ENCODE measurements at regions not wholly inside any gene's neighbourhood (a gene's known extent, or its start where the extent isn't known, plus 50 kb on each side); places are given as distances from the start of the nearest gene placed in this dataset.

DNA sequence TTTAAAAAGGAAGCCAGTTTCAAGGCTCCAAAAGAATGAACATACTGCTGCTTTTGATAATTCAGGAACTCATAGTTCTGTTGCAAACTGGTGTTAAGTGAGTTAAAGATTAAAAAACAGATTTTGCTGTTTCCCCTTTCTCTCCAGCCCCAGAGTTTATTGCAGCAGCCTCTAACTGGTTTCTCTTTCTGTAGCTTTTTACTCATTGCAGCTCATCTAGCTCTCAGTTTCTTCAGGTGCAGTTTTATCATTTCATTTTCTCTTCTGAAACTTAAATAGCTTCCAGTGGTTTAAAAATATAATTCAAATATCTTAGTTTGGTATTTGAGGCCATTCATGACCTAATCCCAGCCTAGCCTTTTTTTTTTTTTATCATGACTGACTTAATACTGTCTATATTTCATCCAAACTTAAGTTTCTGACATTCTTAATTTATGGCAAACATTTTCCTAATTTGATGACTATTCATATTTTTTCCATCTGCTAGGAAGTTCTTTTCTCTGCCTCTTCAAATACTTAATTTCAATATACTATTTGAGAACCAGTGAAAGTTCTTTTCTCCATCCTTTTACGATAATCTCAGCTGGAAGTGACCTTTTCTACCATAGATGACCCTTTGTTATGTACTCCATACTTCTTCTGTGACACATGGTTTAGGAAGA lies 252.7 kb upstream of the GRIA1 start:
- Histone ChIP-seq H3K4me2 (ENCODE audit: low read depth, low read length, poor library complexity, severe bottlenecking) (no peak overlapping the region), H2AFZ (ENCODE audit: low read depth, low read length, severe bottlenecking) (no peak overlapping the region), H3K4me3 (ENCODE audit: insufficient read depth, low read length, poor library complexity, severe bottlenecking) (no peak overlapping the region), H3K9me3 (ENCODE audit: insufficient read depth, low read length) (no peaks in the 10 kb centered on the region), H3F3A (ENCODE audit: insufficient read depth) (no peaks in the 10 kb centered on the region), H4K20me1 (ENCODE audit: low read depth, low read length) (no peaks in the 10 kb centered on the region), H3K9ac (ENCODE audit: low read length) (no peak overlapping the region), H3K27ac (ENCODE audit: low read depth, low read length) (no peak overlapping the region), H3K9me2 (replicated peaks; ENCODE audit: insufficient read depth, low read length) (no peaks in the 10 kb centered on the region), H3K36me3 (ENCODE audit: low read length) (no peaks in the 10 kb centered on the region), H3K79me2 (ENCODE audit: insufficient read depth, low read length) (no peaks in the 10 kb centered on the region), H3K27me3 (ENCODE audit: low read length) (no peaks in the 10 kb centered on the region)
- no peak for TF ChIP-seq CTCF (IDR thresholded peaks at IDR 0.05; ENCODE audit: insufficient read depth, low read length, poor library complexity, severe bottlenecking)
- no peak for TF ChIP-seq EZH2phosphoT487 (conservative IDR thresholded peaks at IDR 0.05; ENCODE audit: low read length)

- no peak overlapping the region for H3K9ac ChIP-seq (ENCODE audit: low read length)
- no peaks in the 10 kb centered on the region for H3K36me3 ChIP-seq (ENCODE audit: low read length)
- no peaks in the 10 kb centered on the region for H3K9me2 ChIP-seq (replicated peaks; ENCODE audit: insufficient read depth, low read length)
- H3F3A ChIP-seq (ENCODE audit: insufficient read depth): no peaks in the 10 kb centered on the region
- H3K4me2 ChIP-seq (ENCODE audit: low read depth, low read length, poor library complexity, severe bottlenecking): no peak overlapping the region
- H3K79me2 ChIP-seq (ENCODE audit: insufficient read depth, low read length): no peaks in the 10 kb centered on the region
- TF ChIP-seq CTCF (IDR thresholded peaks at IDR 0.05; ENCODE audit: insufficient read depth, low read length, poor library complexity, severe bottlenecking) (no peak), EZH2phosphoT487 (conservative IDR thresholded peaks at IDR 0.05; ENCODE audit: low read length) (no peak)
- H3K9me3 ChIP-seq (ENCODE audit: insufficient read depth, low read length): no peaks in the 10 kb centered on the region
- no peak overlapping the region for H2AFZ ChIP-seq (ENCODE audit: low read depth, low read length, severe bottlenecking)
- H3K4me3 ChIP-seq (ENCODE audit: insufficient read depth, low read length, poor library complexity, severe bottlenecking): no peak overlapping the region
- no peak overlapping the region for H3K27ac ChIP-seq (ENCODE audit: low read depth, low read length)
- no peaks in the 10 kb centered on the region for H4K20me1 ChIP-seq (ENCODE audit: low read depth, low read length)
- H3K27me3 ChIP-seq (ENCODE audit: low read length): no peaks in the 10 kb centered on the region
These were observed 233.1 kb upstream of the GRIA1 start for GRCh38 chr5:153257381-153257780.

GRCh38 chr5:153258469-153258868 lies 232.0 kb upstream of the GRIA1 start:
- H3K79me2 ChIP-seq (ENCODE audit: insufficient read depth, low read length): no peaks in the 10 kb centered on the region
- H4K20me1 ChIP-seq (ENCODE audit: low read depth, low read length): no peaks in the 10 kb centered on the region
- no peak overlapping the region for H3K9ac ChIP-seq (ENCODE audit: low read length)
- no peak overlapping the region for H3K27ac ChIP-seq (ENCODE audit: low read depth, low read length)
- H3K4me3 ChIP-seq (ENCODE audit: insufficient read depth, low read length, poor library complexity, severe bottlenecking): no peak overlapping the region
- H3K36me3 ChIP-seq (ENCODE audit: low read length): no peaks in the 10 kb centered on the region
- no peak overlapping the region for H2AFZ ChIP-seq (ENCODE audit: low read depth, low read length, severe bottlenecking)
- TF ChIP-seq CTCF (IDR thresholded peaks at IDR 0.05; ENCODE audit: insufficient read depth, low read length, poor library complexity, severe bottlenecking) (no peak), EZH2phosphoT487 (conservative IDR thresholded peaks at IDR 0.05; ENCODE audit: low read length) (no peak)
- no peak overlapping the region for H3K4me2 ChIP-seq (ENCODE audit: low read depth, low read length, poor library complexity, severe bottlenecking)
- H3K27me3 ChIP-seq (ENCODE audit: low read length): no peaks in the 10 kb centered on the region
- H3K9me3 ChIP-seq (ENCODE audit: insufficient read depth, low read length): no peaks in the 10 kb centered on the region
- no peaks in the 10 kb centered on the region for H3F3A ChIP-seq (ENCODE audit: insufficient read depth)
- no peaks in the 10 kb centered on the region for H3K9me2 ChIP-seq (replicated peaks; ENCODE audit: insufficient read depth, low read length)

Data from SU-DHL-6 (cell line).